ENCODE measurements at regions not wholly inside any gene's neighbourhood (a gene's known extent, or its start where the extent isn't known, plus 50 kb on each side); places are given as distances from the start of the nearest gene placed in this dataset.

GRCh38 chr1:4856396-4856795 is 202.0 kb downstream of the AJAP1 start:
- no peak for DNase-seq (ENCODE audit: low spot score)

- DNase-seq (ENCODE audit: low spot score), result no peak
Observed at GRCh38 chr1:4854367-4854766, 200.0 kb downstream of the AJAP1 start.

GRCh38 chr1:4853904-4854303 is 199.5 kb downstream of the AJAP1 start:
- no peak for DNase-seq (ENCODE audit: low spot score)

- DNase-seq (ENCODE audit: low spot score), result no peak
Observed at GRCh38 chr1:4851385-4852065, 197.1 kb downstream of the AJAP1 start.

- DNase-seq (ENCODE audit: low spot score), result no peak
Observed at GRCh38 chr1:4848431-4848830, 194.0 kb downstream of the AJAP1 start.

- DNase-seq (ENCODE audit: low spot score), result no peak
Observed at GRCh38 chr1:4847711-4848110, 193.3 kb downstream of the AJAP1 start.

All from kidney capillary endothelial cell (primary cell).